Endodermal cell (in vitro differentiated cells): ENCODE measurements at regions not wholly inside any gene's neighbourhood (a gene's known extent, or its start where the extent isn't known, plus 50 kb on each side); places are given as distances from the start of the nearest gene placed in this dataset.

Source experiments
- DNase-seq: peaks from one replicate; pipeline ENCODE4 v3.0.0-alpha.2; 2017
- H3K27ac ChIP-seq: 2 replicates; pipeline ENCODE4 v1.5.1; 2013; ENCODE audit warnings: mild to moderate bottlenecking, low read depth, low read length, moderate library complexity
- H3K27me3 ChIP-seq: 2 replicates; pipeline ENCODE4 v1.6.1; 2013; ENCODE audit warnings: mild to moderate bottlenecking, low read length, moderate library complexity; ENCODE audit not compliant: insufficient read depth, control insufficient read depth, poor library complexity, severe bottlenecking
- H3K36me3 ChIP-seq: 2 replicates; pipeline ENCODE4 v1.7.0; 2013; ENCODE audit warnings: mild to moderate bottlenecking, low read length, moderate library complexity; ENCODE audit not compliant: control insufficient read depth, insufficient read depth
- H3K4me1 ChIP-seq: one replicate; pipeline ENCODE4 v1.7.0; 2013; ENCODE audit warnings: low read length; ENCODE audit not compliant: control insufficient read depth, insufficient read depth
- H3K4me3 ChIP-seq: 2 replicates; pipeline ENCODE4 v1.5.1; 2013; ENCODE audit warnings: mild to moderate bottlenecking, low read length, moderate library complexity
- H3K9ac ChIP-seq: 2 replicates; pipeline ENCODE4 v1.6.1; 2013; ENCODE audit warnings: mild to moderate bottlenecking, low read length, moderate library complexity; ENCODE audit not compliant: poor library complexity, severe bottlenecking; ENCODE audit errors: extremely low read depth
- H3K9me3 ChIP-seq: 2 replicates; pipeline ENCODE4 v1.6.1; 2013; ENCODE audit warnings: mild to moderate bottlenecking, low read length, moderate library complexity; ENCODE audit not compliant: control insufficient read depth
- H3K27ac Mint-ChIP-seq: 2 replicates; pipeline ENCODE4 v1.8.0; 2020; ENCODE audit warnings: mixed read lengths
- H3K27me3 Mint-ChIP-seq: 2 replicates; pipeline ENCODE4 v1.8.0; 2021; ENCODE audit warnings: mild to moderate bottlenecking, mixed read lengths; ENCODE audit not compliant: insufficient read depth
- H3K36me3 Mint-ChIP-seq: 2 replicates; pipeline ENCODE4 v1.8.0; 2020; ENCODE audit warnings: low read depth, mixed read lengths
- H3K4me1 Mint-ChIP-seq: 2 replicates; pipeline ENCODE4 v1.8.0; 2020; ENCODE audit warnings: mixed read lengths
- H3K4me3 Mint-ChIP-seq: 2 replicates; pipeline ENCODE4 v1.8.0; 2020; ENCODE audit warnings: mild to moderate bottlenecking, moderate library complexity, mixed read lengths
- H3K9me3 Mint-ChIP-seq: 2 replicates; pipeline ENCODE4 v1.8.0; 2020; ENCODE audit warnings: mild to moderate bottlenecking, mixed read lengths
- CTCF ChIP-seq: fragments of 200-600 bp; sonication (generic); conservative IDR thresholded peaks from 2 replicates; pipeline ENCODE4 v1.5.0; 2021; ENCODE audit warnings: antibody characterized with exemption, mild to moderate bottlenecking
- WGBS, 2 experiments: methylation state at CpG; one replicate each; pipeline versions ENCODE4 v1.1.5 to v1.1.7; 2013; ENCODE audit warnings: missing lambda C conversion rate in 2 of 2, mixed read lengths in 1 of 2; ENCODE audit not compliant: insufficient coverage in 1 of 2, insufficient read length in 1 of 2; 5-methylcytosine and 5-hydroxymethylcytosine counted together

GRCh38 chr18:7511106-7511505 lies 56.0 kb upstream of the PTPRM start:
- no peaks in the 10 kb centered on the region for H3K9me3 ChIP-seq
- H3K4me3 ChIP-seq, result no peak overlapping the region
- DNase-seq, result no peak
- peaks cover 25% of the 10 kb centered on the region for H3K4me1 Mint-ChIP-seq
- WGBS, 2 experiments, result 91% methylated on average over 4 of the region's 4 CpGs; no CpG with 5 or more reads in 1 of the 2 experiments
- no peak overlapping the region for H3K9ac ChIP-seq
- no peak overlapping the region for H3K27ac ChIP-seq
- no peak overlapping the region for H3K4me3 Mint-ChIP-seq
- no peaks in the 10 kb centered on the region for H3K27me3 ChIP-seq
- no peaks in the 10 kb centered on the region for H3K36me3 Mint-ChIP-seq
- H3K27me3 Mint-ChIP-seq, result no peaks in the 10 kb centered on the region
- H3K36me3 ChIP-seq, result no peaks in the 10 kb centered on the region
- no peaks in the 10 kb centered on the region for H3K9me3 Mint-ChIP-seq
- no peak overlapping the region for H3K27ac Mint-ChIP-seq
- H3K4me1 ChIP-seq, result peaks cover 11% of the 10 kb centered on the region
- no peak for TF ChIP-seq CTCF

GRCh38 chr18:7512348-7512747 lies 54.8 kb upstream of the PTPRM start:
- no peaks in the 10 kb centered on the region for H3K9me3 Mint-ChIP-seq
- no peaks in the 10 kb centered on the region for H3K36me3 Mint-ChIP-seq
- no peak overlapping the region for H3K27ac Mint-ChIP-seq
- Histone ChIP-seq H3K9me3 (no peaks in the 10 kb centered on the region), H3K9ac (no peak overlapping the region), H3K4me1 (peaks cover 11% of the 10 kb centered on the region), H3K27me3 (no peaks in the 10 kb centered on the region), H3K4me3 (no peak overlapping the region), H3K27ac (no peak overlapping the region), H3K36me3 (no peaks in the 10 kb centered on the region)
- no peak overlapping the region for H3K4me3 Mint-ChIP-seq
- no peak for DNase-seq
- WGBS, 2 experiments, result 85 to 89% methylated on average over 5 of the region's 5 CpGs
- H3K4me1 Mint-ChIP-seq, result peaks cover 25% of the 10 kb centered on the region
- TF ChIP-seq CTCF, result no peak
- no peaks in the 10 kb centered on the region for H3K27me3 Mint-ChIP-seq

- Mint-ChIP-seq H3K27me3 (no peaks in the 10 kb centered on the region), H3K4me1 (peaks cover 25% of the 10 kb centered on the region), H3K36me3 (no peaks in the 10 kb centered on the region), H3K4me3 (no peak overlapping the region), H3K9me3 (no peaks in the 10 kb centered on the region), H3K27ac (no peak overlapping the region)
- Histone ChIP-seq H3K4me1 (peaks cover 11% of the 10 kb centered on the region), H3K4me3 (no peak overlapping the region), H3K27ac (no peak overlapping the region), H3K9me3 (no peaks in the 10 kb centered on the region), H3K27me3 (no peaks in the 10 kb centered on the region), H3K36me3 (no peaks in the 10 kb centered on the region), H3K9ac (no peak overlapping the region)
- WGBS, 2 experiments, result 94 to 98% methylated on average over 3 of the region's 3 CpGs
- no peak for DNase-seq
- TF ChIP-seq CTCF, result no peak
Observed at GRCh38 chr18:7512990-7513389, 54.1 kb upstream of the PTPRM start.
